Neural progenitor cell (in vitro differentiated cells): ENCODE measurements at regions not wholly inside any gene's neighbourhood (a gene's known extent, or its start where the extent isn't known, plus 50 kb on each side); places are given as distances from the start of the nearest gene placed in this dataset.

Experiments
- DNase-seq: peaks from one replicate; pipeline ENCODE4 v3.0.0-alpha.2; 2016; ENCODE audit warnings: low spot score
- H2AFZ ChIP-seq: fragments of 200-600 bp; sonication (generic); replicated peaks from 2 replicates; pipeline ENCODE4 v1.6.1; 2016; ENCODE audit warnings: antibody characterized with exemption
- H3F3A ChIP-seq: fragments of 200-600 bp; sonication (generic); 2 replicates; pipeline ENCODE4 v1.6.1; 2016; ENCODE audit warnings: antibody characterized with exemption, low read depth
- H3K27ac ChIP-seq: fragments of 200-600 bp; sonication (generic); 2 replicates; pipeline ENCODE4 v1.5.1; 2016; ENCODE audit warnings: mild to moderate bottlenecking
- H3K27me3 ChIP-seq: fragments of 200-600 bp; sonication (generic); 2 replicates; pipeline ENCODE4 v1.6.1; 2016; ENCODE audit warnings: mild to moderate bottlenecking, moderate library complexity
- H3K36me3 ChIP-seq: fragments of 200-600 bp; sonication (generic); 2 replicates; pipeline ENCODE4 v1.5.1; 2016
- H3K4me1 ChIP-seq: fragments of 200-600 bp; sonication (generic); 2 replicates; pipeline ENCODE4 v1.6.1; 2016; ENCODE audit warnings: mixed run types
- H3K4me2 ChIP-seq: fragments of 200-600 bp; sonication (generic); 2 replicates; pipeline ENCODE4 v1.6.1; 2016
- H3K4me3 ChIP-seq: fragments of 200-600 bp; sonication (generic); 2 replicates; pipeline ENCODE4 v1.5.1; 2016
- H3K79me2 ChIP-seq: fragments of 200-600 bp; sonication (generic); 2 replicates; pipeline ENCODE4 v1.6.1; 2016; ENCODE audit warnings: low read depth
- H3K9ac ChIP-seq: fragments of 200-600 bp; sonication (generic); 2 replicates; pipeline ENCODE4 v1.6.1; 2016
- H3K9me3 ChIP-seq: fragments of 200-600 bp; sonication (generic); 2 replicates; pipeline ENCODE4 v1.5.1; 2016; ENCODE audit warnings: low read depth
- H4K20me1 ChIP-seq: fragments of 200-600 bp; sonication (generic); 2 replicates; pipeline ENCODE4 v1.6.1; 2016; ENCODE audit warnings: low read depth
- H3K27ac Mint-ChIP-seq: 3 replicates; pipeline ENCODE4 v1.8.0; 2021; ENCODE audit warnings: mixed read lengths
- H3K27me3 Mint-ChIP-seq: 2 replicates; pipeline ENCODE4 v1.8.0; 2022; ENCODE audit warnings: low read depth, mild to moderate bottlenecking, inconsistent platforms, moderate library complexity, mixed read lengths; ENCODE audit not compliant: insufficient read depth
- H3K36me3 Mint-ChIP-seq: 3 replicates; pipeline ENCODE4 v1.8.0; 2021; ENCODE audit warnings: mixed read lengths
- H3K4me1 Mint-ChIP-seq: 3 replicates; pipeline ENCODE4 v1.8.0; 2021; ENCODE audit warnings: mixed read lengths
- H3K4me3 Mint-ChIP-seq: 3 replicates; pipeline ENCODE4 v1.8.0; 2021; ENCODE audit warnings: mild to moderate bottlenecking, moderate library complexity, mixed read lengths
- H3K9me3 Mint-ChIP-seq: 3 replicates; pipeline ENCODE4 v1.8.0; 2020; ENCODE audit warnings: mixed read lengths
- EZH2 ChIP-seq: fragments of 200-600 bp; sonication (generic); IDR thresholded peaks from 2 replicates; pipeline ENCODE4 v1.6.1; 2017; ENCODE audit warnings: antibody characterized with exemption, mild to moderate bottlenecking, moderate library complexity
- EZH2phosphoT487 ChIP-seq: fragments of 200-600 bp; sonication (generic); IDR thresholded peaks from 2 replicates; pipeline ENCODE4 v1.6.1; 2017; ENCODE audit warnings: antibody characterized with exemption
- TF ChIP-seq, protein P1 (sequence below): fragments of 200-600 bp; sonication (generic); IDR thresholded peaks from 2 replicates; pipeline ENCODE4 v1.5.1; 2017; ENCODE audit warnings: antibody characterized with exemption, mild to moderate bottlenecking

DNA sequence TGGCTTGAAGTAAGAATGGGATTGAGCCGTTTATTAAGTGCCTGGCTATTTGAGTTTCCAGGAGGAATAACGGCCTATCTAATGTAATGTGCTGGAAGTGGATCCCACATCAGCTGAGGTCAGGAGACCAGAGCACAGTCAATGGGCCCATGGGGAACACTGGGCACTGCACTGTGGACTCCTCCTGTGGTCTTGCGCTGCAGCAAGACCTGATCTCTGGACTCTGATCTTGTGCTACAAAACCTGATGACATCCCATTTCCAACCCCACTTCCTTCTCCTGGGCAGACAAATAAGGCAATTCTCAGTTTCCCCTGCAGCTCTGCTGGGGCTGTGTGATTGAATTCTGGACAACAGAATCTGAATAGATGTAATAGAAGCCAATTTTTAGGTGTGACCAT is 151.7 kb upstream of the ADCY2 start:
- H4K20me1 ChIP-seq: no peaks in the 10 kb centered on the region
- Mint-ChIP-seq H3K27ac (peak overlapping the region; percentile 82), H3K36me3 (no peaks in the 10 kb centered on the region), H3K4me3 (no peak overlapping the region), H3K9me3 (no peaks in the 10 kb centered on the region), H3K27me3 (peaks cover 2% of the 10 kb centered on the region), H3K4me1 (peaks cover 18% of the 10 kb centered on the region)
- no peak for DNase-seq
- H3F3A ChIP-seq: no peaks in the 10 kb centered on the region
- H3K36me3 ChIP-seq: no peaks in the 10 kb centered on the region
- H3K9ac ChIP-seq: no peak overlapping the region
- no peaks in the 10 kb centered on the region for H3K9me3 ChIP-seq
- H3K79me2 ChIP-seq: no peaks in the 10 kb centered on the region
- TF ChIP-seq EZH2phosphoT487 (no peak), EZH2 (no peak)
- TF ChIP-seq, protein P1, sequence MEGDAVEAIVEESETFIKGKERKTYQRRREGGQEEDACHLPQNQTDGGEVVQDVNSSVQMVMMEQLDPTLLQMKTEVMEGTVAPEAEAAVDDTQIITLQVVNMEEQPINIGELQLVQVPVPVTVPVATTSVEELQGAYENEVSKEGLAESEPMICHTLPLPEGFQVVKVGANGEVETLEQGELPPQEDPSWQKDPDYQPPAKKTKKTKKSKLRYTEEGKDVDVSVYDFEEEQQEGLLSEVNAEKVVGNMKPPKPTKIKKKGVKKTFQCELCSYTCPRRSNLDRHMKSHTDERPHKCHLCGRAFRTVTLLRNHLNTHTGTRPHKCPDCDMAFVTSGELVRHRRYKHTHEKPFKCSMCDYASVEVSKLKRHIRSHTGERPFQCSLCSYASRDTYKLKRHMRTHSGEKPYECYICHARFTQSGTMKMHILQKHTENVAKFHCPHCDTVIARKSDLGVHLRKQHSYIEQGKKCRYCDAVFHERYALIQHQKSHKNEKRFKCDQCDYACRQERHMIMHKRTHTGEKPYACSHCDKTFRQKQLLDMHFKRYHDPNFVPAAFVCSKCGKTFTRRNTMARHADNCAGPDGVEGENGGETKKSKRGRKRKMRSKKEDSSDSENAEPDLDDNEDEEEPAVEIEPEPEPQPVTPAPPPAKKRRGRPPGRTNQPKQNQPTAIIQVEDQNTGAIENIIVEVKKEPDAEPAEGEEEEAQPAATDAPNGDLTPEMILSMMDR: no peak
- no peak overlapping the region for H3K27ac ChIP-seq
- no peaks in the 10 kb centered on the region for H3K27me3 ChIP-seq
- H3K4me3 ChIP-seq: no peak overlapping the region
- H3K4me1 ChIP-seq: peaks cover 21% of the 10 kb centered on the region
- H2AFZ ChIP-seq: no peak overlapping the region
- H3K4me2 ChIP-seq: no peak overlapping the region

DNA sequence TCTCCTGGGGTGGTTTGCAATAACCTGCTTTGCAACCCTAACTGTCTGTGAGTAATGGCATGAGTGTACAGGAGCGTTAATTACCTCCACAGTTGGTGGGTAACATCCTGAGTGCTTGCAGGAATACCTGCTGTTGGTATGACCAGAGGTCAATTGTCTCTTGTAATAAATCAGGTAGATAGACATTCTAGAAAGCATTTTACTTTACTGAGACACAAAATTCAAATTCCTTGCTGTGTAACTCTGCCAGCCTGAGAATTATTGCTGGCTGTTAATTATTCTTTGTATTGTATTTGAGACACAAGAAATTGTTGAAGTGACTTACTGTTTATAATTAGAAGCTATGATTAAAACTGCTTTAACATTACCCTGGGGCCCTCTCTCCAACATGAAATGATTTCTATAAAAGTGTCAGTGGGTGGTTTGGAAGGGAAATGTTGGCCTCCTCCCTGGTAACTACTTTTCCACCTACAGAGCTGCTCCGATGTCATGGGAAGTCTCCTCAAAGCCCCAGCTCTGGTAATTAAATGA is 150.8 kb upstream of the ADCY2 start:
- H3F3A ChIP-seq: no peaks in the 10 kb centered on the region
- no peaks in the 10 kb centered on the region for H3K79me2 ChIP-seq
- no peak for TF ChIP-seq EZH2
- H2AFZ ChIP-seq: no peak overlapping the region
- H3K36me3 ChIP-seq: no peaks in the 10 kb centered on the region
- Mint-ChIP-seq H3K4me1 (peaks cover 20% of the 10 kb centered on the region), H3K9me3 (no peaks in the 10 kb centered on the region), H3K27ac (peak overlapping the region; percentile 82), H3K4me3 (peak overlapping the region; percentile 33), H3K27me3 (peaks cover 2% of the 10 kb centered on the region), H3K36me3 (no peaks in the 10 kb centered on the region)
- no peaks in the 10 kb centered on the region for H3K27me3 ChIP-seq
- no peaks in the 10 kb centered on the region for H3K9me3 ChIP-seq
- no peak overlapping the region for H3K9ac ChIP-seq
- no peak for DNase-seq
- H3K4me2 ChIP-seq: peak overlapping the region; percentile 25
- H3K4me1 ChIP-seq: peaks cover 28% of the 10 kb centered on the region
- no peak overlapping the region for H3K27ac ChIP-seq
- H4K20me1 ChIP-seq: no peaks in the 10 kb centered on the region
- no peak overlapping the region for H3K4me3 ChIP-seq

GRCh38 chr5:7246287-7246686 is 149.7 kb upstream of the ADCY2 start:
- no peaks in the 10 kb centered on the region for H3F3A ChIP-seq
- H3K27me3 ChIP-seq: no peaks in the 10 kb centered on the region
- Mint-ChIP-seq H3K36me3 (no peaks in the 10 kb centered on the region), H3K4me1 (peaks cover 28% of the 10 kb centered on the region), H3K4me3 (no peak overlapping the region), H3K27ac (no peak overlapping the region), H3K9me3 (no peaks in the 10 kb centered on the region), H3K27me3 (peaks cover 2% of the 10 kb centered on the region)
- H4K20me1 ChIP-seq: no peaks in the 10 kb centered on the region
- no peaks in the 10 kb centered on the region for H3K36me3 ChIP-seq
- H3K4me2 ChIP-seq: peak overlapping the region; percentile 25
- no peak overlapping the region for H3K9ac ChIP-seq
- no peaks in the 10 kb centered on the region for H3K79me2 ChIP-seq
- TF ChIP-seq EZH2phosphoT487 (peak; percentile 39), EZH2 (no peak)
- no peak overlapping the region for H3K4me3 ChIP-seq
- peaks cover 28% of the 10 kb centered on the region for H3K4me1 ChIP-seq
- peak; percentile 52 for DNase-seq
- no peak overlapping the region for H2AFZ ChIP-seq
- no peaks in the 10 kb centered on the region for H3K9me3 ChIP-seq
- H3K27ac ChIP-seq: no peak overlapping the region

DNA sequence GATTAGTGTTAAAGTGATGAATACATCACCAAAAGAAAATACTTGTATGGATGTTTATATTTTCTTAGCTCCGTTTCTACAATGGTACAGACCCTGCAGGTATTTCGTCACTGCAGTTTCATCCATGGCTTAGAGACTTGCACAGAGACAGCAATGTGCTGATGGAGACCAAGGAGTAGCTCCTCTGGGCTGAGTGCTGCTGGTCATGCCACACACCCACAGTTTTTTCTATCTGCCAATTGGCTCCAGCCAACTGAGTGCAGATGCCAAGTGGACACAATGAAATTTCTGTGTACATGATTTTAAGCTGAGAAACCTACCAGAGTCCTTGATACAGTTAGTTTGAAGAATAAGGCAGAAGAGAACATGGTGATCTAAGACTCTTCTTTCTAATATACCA is 145.9 kb upstream of the ADCY2 start:
- Mint-ChIP-seq H3K27me3 (peaks cover 2% of the 10 kb centered on the region), H3K36me3 (no peaks in the 10 kb centered on the region), H3K4me1 (peaks cover 21% of the 10 kb centered on the region), H3K27ac (no peak overlapping the region), H3K9me3 (no peaks in the 10 kb centered on the region), H3K4me3 (no peak overlapping the region)
- H3K4me1 ChIP-seq: peaks cover 26% of the 10 kb centered on the region
- no peaks in the 10 kb centered on the region for H4K20me1 ChIP-seq
- no peaks in the 10 kb centered on the region for H3K9me3 ChIP-seq
- no peak overlapping the region for H3K9ac ChIP-seq
- H3K4me2 ChIP-seq: no peak overlapping the region
- no peaks in the 10 kb centered on the region for H3K79me2 ChIP-seq
- H2AFZ ChIP-seq: no peak overlapping the region
- H3K36me3 ChIP-seq: no peaks in the 10 kb centered on the region
- DNase-seq: no peak
- no peak overlapping the region for H3K27ac ChIP-seq
- H3F3A ChIP-seq: no peaks in the 10 kb centered on the region
- H3K4me3 ChIP-seq: no peak overlapping the region
- H3K27me3 ChIP-seq: no peaks in the 10 kb centered on the region
- TF ChIP-seq EZH2: no peak
- no peak for TF ChIP-seq EZH2phosphoT487
- TF ChIP-seq, protein P1: no peak
